Smooth muscle cell (in vitro differentiated cells): ENCODE measurements at regions not wholly inside any gene's neighbourhood (a gene's known extent, or its start where the extent isn't known, plus 50 kb on each side); places are given as distances from the start of the nearest gene placed in this dataset.
A peak's percentile ranks its signal among the peaks of the same experiment; 100 is the strongest.

ENCODE experiments used
- DNase-seq: peaks from one replicate; lab custom pipeline; 2025; ENCODE audit not compliant: unreplicated experiment; lab: John Stamatoyannopoulos, UW
- H2AFZ ChIP-seq: fragments of 200-600 bp; sonication (generic); 2 replicates; pipeline ENCODE4 v1.6.0; 2016; ENCODE audit warnings: antibody characterized with exemption, low read depth, mild to moderate bottlenecking
- H3F3A ChIP-seq: fragments of 200-600 bp; sonication (generic); 2 replicates; pipeline ENCODE4 v1.6.0; 2017; ENCODE audit warnings: antibody characterized with exemption, low read depth
- H3K27ac ChIP-seq: fragments of 200-600 bp; sonication (generic); 2 replicates; pipeline ENCODE4 v1.5.1; 2016; ENCODE audit warnings: low read depth, mild to moderate bottlenecking
- H3K27me3 ChIP-seq: fragments of 200-600 bp; sonication (generic); 2 replicates; pipeline ENCODE4 v1.6.1; 2016; ENCODE audit warnings: low read depth, mild to moderate bottlenecking
- H3K36me3 ChIP-seq: fragments of 200-600 bp; sonication (generic); 2 replicates; pipeline ENCODE4 v1.5.1; 2016; ENCODE audit warnings: low read depth
- H3K4me1 ChIP-seq: fragments of 200-600 bp; sonication (generic); 2 replicates; pipeline ENCODE4 v1.5.1; 2016; ENCODE audit warnings: low read depth
- H3K4me2 ChIP-seq: fragments of 200-600 bp; sonication (generic); 2 replicates; pipeline ENCODE4 v1.6.0; 2016; ENCODE audit warnings: mild to moderate bottlenecking
- H3K4me3 ChIP-seq: fragments of 200-600 bp; sonication (generic); 2 replicates; pipeline ENCODE4 v1.5.1; 2016; ENCODE audit warnings: mild to moderate bottlenecking
- H3K79me2 ChIP-seq: fragments of 200-600 bp; sonication (generic); 2 replicates; pipeline ENCODE4 v1.6.0; 2016; ENCODE audit warnings: low read depth, mild to moderate bottlenecking
- H3K9ac ChIP-seq: fragments of 200-600 bp; sonication (generic); 2 replicates; pipeline ENCODE4 v1.6.0; 2016; ENCODE audit warnings: low read depth
- H3K9me3 ChIP-seq: fragments of 200-600 bp; sonication (generic); replicated peaks from 2 replicates; pipeline ENCODE4 v1.5.1; 2016; ENCODE audit warnings: low read depth
- H4K20me1 ChIP-seq: fragments of 200-600 bp; sonication (generic); 2 replicates; pipeline ENCODE4 v1.6.0; 2016; ENCODE audit warnings: low read depth
- WGBS: methylation state at CpG from one replicate; pipeline ENCODE4 v1.1.7; 2016; ENCODE audit warnings: low lambda C conversion rate; 5-methylcytosine and 5-hydroxymethylcytosine counted together
- TF ChIP-seq, protein P1 (sequence below): fragments of 200-600 bp; sonication (generic); IDR thresholded peaks from 2 replicates; pipeline ENCODE4 v1.5.1; 2017; ENCODE audit warnings: borderline replicate concordance, mild to moderate bottlenecking, antibody characterized with exemption; ENCODE audit not compliant: insufficient read depth, poor library complexity, severe bottlenecking

DNA sequence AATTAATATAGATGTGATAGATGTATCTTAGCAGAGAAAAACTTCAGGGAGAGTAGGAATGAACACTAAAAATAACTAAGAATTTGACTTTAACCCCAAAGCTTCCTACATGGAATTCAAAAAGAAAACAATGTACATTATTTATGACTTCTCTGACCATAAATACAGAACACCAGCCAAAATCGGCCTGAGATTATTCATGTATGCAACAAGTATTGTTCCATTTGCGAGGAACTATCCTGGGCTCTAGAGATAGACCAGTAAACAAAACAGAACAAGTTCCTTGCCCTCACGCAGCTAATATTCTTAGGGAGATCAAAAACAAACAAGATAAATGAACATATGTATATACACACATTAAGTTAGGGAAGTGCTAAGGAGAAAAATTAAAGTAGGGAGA lies 432.3 kb upstream of the SOX5 start:
- WGBS, result 88% methylated on average over 3 of the region's 3 CpGs
- peaks cover 13% of the 10 kb centered on the region for H3K79me2 ChIP-seq
- no peaks in the 10 kb centered on the region for H3K27me3 ChIP-seq
- H3K4me2 ChIP-seq, result no peak overlapping the region
- no peaks in the 10 kb centered on the region for H3F3A ChIP-seq
- H3K4me3 ChIP-seq, result no peak overlapping the region
- TF ChIP-seq, protein P1, sequence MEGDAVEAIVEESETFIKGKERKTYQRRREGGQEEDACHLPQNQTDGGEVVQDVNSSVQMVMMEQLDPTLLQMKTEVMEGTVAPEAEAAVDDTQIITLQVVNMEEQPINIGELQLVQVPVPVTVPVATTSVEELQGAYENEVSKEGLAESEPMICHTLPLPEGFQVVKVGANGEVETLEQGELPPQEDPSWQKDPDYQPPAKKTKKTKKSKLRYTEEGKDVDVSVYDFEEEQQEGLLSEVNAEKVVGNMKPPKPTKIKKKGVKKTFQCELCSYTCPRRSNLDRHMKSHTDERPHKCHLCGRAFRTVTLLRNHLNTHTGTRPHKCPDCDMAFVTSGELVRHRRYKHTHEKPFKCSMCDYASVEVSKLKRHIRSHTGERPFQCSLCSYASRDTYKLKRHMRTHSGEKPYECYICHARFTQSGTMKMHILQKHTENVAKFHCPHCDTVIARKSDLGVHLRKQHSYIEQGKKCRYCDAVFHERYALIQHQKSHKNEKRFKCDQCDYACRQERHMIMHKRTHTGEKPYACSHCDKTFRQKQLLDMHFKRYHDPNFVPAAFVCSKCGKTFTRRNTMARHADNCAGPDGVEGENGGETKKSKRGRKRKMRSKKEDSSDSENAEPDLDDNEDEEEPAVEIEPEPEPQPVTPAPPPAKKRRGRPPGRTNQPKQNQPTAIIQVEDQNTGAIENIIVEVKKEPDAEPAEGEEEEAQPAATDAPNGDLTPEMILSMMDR, result no peak
- H3K9ac ChIP-seq, result no peak overlapping the region
- DNase-seq, result no peak
- no peaks in the 10 kb centered on the region for H3K36me3 ChIP-seq
- H3K9me3 ChIP-seq, result no peaks in the 10 kb centered on the region
- H4K20me1 ChIP-seq, result no peaks in the 10 kb centered on the region
- peak overlapping the region; percentile 55 for H3K27ac ChIP-seq
- no peak overlapping the region for H2AFZ ChIP-seq
- peaks cover 40% of the 10 kb centered on the region for H3K4me1 ChIP-seq

DNA sequence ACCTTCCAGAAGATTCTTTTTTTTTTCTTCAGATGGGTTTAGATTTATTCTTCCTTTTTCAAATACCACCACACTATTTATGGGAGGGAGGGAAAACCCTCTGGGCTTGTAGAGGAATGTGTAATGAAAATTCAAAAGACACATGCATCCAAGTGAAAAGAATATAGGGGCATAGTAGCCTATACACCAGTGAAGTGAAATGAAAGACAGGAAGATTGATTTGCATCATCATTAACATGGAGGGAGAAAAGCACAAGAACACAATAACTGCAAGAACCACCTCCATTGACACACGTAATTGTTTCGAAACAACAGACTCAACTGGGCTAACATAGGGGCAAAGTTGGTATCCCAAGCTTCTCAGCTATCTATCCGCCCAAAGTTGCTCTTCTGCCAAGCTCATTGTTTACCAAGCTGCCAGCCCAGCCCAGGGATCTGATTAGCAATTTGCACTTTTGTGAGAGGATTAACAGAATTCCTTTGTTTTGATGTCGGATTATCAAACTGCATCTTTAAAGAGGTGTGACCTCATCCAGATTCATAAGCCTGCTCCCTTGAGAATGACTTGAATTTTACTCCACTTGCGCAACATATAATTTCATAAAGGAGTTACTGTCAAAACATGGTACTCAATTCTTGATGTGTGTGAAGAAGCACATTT lies 430.5 kb upstream of the SOX5 start:
- TF ChIP-seq, protein P1, result no peak
- Histone ChIP-seq H3K36me3 (no peaks in the 10 kb centered on the region), H3K27ac (peak overlapping the region; percentile 55), H4K20me1 (peaks cover 3% of the 10 kb centered on the region), H3K4me2 (peak overlapping the region; percentile 59), H3K9me3 (no peaks in the 10 kb centered on the region), H3K4me1 (peaks cover 40% of the 10 kb centered on the region), H2AFZ (no peak overlapping the region), H3K27me3 (no peaks in the 10 kb centered on the region), H3K79me2 (peaks cover 15% of the 10 kb centered on the region), H3K9ac (no peak overlapping the region), H3K4me3 (no peak overlapping the region), H3F3A (no peaks in the 10 kb centered on the region)
- no peak for DNase-seq
- 74% methylated on average over 5 of the region's 5 CpGs for whole genome bisulfite sequencing

DNA sequence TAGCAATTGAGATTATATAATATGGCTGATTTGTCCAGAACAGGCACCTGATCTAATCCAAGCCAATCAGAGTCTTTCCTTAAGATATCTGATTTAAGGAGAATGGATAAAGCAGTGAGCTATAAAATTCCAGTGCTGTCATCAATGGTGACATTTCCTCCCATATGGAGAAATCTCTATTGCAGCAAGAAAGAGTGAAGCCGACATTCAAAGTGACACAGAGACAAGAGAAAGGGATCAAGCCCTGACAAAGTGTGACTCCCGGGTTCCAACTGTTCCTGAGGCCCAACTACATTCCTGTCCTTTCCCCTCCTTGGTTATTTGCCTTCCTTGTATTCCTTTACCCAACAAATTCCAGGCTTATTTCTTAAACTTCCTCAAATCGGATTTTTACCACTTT lies 430.0 kb upstream of the SOX5 start:
- Histone ChIP-seq H3K36me3 (no peaks in the 10 kb centered on the region), H3K4me3 (no peak overlapping the region), H3F3A (no peaks in the 10 kb centered on the region), H3K27me3 (no peaks in the 10 kb centered on the region), H3K9ac (no peak overlapping the region), H4K20me1 (peaks cover 3% of the 10 kb centered on the region), H3K4me2 (peak overlapping the region; percentile 59), H3K27ac (peak overlapping the region; percentile 55), H3K79me2 (peaks cover 15% of the 10 kb centered on the region), H3K4me1 (peaks cover 40% of the 10 kb centered on the region), H3K9me3 (no peaks in the 10 kb centered on the region), H2AFZ (no peak overlapping the region)
- WGBS, result 59% methylated on average over 3 of the region's 3 CpGs
- TF ChIP-seq, protein P1, result no peak
- DNase-seq, result no peak
